Mucosa of gallbladder (tissue), 1 donor: ENCODE measurements at regions not wholly inside any gene's neighbourhood (a gene's known extent, or its start where the extent isn't known, plus 50 kb on each side); places are given as distances from the start of the nearest gene placed in this dataset.
A peak's percentile ranks its signal among the peaks of the same experiment; 100 is the strongest.
"Not testable (repeated sequence)": the region's sequence is repeated elsewhere in the genome, so short reads cannot be mapped to it uniquely, and the experiment has no call there.

Source experiments
- DNase-seq: peaks from one replicate; pipeline ENCODE4 v3.0.0-alpha.2; 2020; ENCODE audit warnings: low spot score
- donor health status: DM: no; HTN: no; CAD: no.

DNA sequence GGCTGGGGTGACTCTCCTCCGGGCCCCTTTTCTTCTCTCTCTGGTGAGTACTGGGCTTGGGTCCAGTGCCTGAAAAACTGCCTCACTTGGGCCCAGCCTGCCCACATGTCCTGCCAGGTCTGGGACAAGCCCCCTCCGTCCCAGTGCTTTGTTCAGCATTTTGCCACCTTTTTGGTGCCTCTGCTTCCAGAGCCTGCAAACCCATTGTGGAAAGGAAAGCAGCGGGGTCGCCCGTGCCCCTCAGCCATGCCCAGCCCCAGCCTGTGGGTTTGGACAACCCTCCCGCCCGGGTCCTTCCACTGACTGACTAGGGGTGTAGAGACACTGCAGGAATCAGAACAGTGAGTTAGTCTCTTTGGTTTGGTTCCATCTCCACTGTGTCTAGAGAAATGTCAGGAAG lies 140.7 kb upstream of the ALKAL2 start:
- no peak for DNase-seq

DNA sequence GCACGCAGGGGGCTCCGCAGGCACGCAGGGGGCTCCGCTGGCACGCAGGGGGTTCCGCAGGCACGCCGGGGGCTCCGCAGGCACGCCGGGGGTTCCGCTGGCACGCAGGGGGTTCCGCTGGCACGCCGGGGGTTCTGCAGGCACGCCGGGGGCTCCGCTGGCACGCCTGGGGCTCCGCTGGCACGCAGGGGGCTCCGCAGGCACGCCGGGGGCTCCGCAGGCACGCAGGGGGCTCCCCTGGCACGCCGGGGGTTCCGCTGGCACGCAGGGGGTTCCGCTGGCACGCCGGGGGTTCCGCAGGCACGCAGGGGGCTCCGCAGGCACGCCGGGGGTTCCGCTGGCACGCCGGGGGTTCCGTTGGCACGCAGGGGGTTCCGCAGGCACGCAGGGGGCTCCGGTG lies 138.8 kb upstream of the ALKAL2 start:
- DNase-seq: not testable (repeated sequence)

DNA sequence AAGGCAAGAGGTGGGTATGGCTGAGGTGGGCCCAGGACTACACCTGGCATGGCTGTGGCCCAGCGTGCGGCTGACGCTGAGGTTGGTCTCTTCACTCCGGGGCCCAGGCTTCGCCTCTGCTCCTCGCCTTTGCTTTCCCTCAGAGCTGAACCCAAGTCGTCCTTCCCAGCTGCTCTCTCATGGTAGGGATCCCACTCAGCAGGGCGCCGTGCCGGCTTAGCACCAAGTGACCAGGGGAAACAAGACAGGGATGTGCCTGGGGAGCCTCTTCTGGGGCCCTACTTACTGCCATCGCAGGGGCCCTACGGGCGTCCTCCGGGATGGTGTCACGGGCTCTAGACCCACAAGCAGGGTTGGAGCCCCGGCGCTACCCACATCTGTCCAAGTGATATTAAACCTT lies 138.1 kb upstream of the ALKAL2 start:
- no peak for DNase-seq

DNA sequence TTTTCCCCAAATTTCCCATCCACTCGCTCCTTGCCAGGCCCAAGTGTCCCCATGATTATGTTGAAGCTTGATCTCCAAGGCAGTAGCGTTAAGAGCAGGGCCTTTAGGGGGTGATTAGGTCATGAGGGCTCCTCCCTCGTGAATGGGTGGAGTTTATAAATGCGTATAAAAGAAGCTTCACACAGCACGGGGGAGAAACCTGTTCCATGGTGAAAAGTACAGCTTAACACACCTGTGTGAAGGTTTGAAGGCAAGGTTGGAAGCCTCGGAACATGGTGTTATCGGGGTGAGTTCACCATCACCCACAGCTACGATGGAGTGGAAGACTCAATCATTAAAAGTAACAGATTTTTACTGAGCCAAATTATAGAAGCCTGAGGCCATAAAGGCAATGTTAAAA lies 137.4 kb upstream of the ALKAL2 start:
- no peak for DNase-seq

DNA sequence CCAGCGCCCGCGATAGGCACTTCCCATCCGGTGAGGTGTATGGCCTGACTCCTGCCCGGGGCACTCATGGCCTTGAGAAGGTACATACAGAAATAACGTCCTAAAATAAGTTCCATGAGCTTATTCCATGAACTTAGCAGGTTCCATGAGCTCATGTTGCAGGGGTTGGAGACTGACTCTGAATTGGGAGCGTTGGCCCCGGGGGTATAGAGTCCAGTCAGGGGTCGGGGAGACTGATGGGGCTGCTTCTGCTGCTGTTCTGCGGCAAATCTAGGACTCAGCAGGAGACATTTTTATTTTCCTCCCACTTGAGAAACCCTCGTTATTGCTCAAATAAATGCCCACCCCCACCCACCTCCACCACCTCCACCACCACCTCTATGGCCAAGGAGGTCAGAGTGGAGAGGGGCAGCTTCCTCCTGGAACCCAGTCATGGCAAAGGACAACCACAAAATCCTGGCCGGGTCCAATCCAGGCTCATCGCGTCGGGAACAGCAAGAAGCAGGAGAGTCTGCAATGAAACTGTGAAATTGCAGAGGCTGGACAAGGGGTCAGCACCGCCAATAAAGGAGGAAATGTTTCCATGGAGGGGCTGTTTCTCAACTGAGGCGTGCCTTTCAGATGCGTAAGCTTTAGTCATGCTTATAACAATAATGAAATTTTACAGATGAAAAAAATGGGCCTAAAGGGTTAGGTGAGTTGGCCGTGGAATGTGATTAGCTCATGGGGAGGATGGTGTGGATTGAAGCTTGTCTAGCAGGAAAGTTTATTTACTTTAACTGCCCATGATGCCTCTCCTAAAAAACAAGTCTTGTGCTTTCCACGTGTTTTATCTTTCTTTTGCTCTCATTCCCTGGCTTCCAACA lies 136.6 kb upstream of the ALKAL2 start:
- no peak for DNase-seq

DNA sequence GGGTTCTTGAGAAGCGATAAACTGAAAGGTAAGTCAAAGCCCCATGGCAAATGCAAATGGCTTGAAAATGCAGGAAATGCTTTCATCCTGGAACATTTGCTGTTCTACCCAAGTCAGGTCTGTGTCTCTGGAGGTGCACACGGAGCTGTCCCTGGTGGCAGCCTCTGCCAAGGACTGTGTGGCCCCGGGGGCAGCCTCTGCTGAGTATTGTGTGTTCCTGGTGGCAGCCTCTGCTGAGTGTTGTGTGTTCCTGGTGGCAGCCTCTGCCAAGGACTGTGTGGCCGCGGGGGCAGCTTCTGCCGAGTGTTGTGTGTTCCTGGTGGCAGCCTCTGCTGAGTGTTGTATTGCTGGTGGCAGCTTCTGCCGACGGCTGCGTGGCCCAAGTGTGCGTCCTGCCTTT lies 135.6 kb upstream of the ALKAL2 start:
- DNase-seq: no peak

DNA sequence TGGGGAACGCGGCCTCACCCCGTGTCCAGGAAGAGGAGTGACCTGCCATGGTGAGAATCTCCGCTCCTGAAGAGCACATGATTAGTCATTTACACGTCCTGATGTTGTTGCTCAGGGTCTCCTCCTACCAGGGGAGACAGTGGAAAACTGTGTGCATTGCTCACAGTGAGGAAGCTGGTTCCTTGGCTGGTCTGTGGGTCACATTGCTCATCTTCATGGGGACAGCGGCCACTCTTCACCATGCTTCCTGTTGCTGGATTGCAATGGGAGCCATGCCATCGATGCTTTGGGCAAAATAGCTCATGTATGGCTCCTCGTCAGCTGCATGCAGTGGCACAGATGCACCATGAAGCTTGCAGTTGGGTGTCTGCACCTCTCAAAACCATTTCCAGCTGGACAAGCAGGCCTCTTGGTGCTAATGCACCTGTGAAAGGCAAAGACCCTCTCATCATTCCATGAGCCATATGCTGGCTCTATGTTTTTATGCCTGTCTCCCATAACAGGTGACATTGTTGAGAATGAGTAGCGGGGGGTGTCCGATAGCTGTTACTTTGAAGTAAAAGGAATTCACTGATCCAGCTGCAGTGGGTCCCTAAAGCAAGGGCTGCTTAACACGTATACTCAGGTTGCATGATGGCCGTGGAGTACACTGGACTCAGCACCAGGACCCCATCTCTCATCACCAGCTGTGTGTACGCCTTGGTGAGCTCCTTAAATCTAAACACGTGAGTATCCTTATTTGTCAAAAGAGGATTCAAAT lies 135.0 kb upstream of the ALKAL2 start:
- DNase-seq: no peak

DNA sequence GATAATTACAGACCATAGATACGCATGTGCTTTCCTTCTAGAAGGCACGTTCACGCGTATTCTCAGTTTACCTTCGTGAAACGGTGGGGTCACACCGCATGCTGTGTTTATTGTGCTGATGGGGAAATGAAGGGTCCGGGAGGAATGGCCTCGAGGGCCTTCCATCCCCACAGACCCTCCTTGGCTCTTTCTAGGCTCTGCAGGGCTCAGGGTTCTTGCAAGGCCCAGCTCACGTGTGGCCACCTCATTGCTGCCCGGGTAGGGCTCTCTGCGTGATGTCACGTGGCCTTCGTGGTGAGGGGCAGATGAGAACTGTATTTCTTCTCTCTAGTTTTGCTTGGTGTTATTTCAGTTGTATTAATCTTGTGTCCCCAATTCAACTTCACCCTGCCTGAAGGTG lies 133.5 kb upstream of the ALKAL2 start:
- no peak for DNase-seq

DNA sequence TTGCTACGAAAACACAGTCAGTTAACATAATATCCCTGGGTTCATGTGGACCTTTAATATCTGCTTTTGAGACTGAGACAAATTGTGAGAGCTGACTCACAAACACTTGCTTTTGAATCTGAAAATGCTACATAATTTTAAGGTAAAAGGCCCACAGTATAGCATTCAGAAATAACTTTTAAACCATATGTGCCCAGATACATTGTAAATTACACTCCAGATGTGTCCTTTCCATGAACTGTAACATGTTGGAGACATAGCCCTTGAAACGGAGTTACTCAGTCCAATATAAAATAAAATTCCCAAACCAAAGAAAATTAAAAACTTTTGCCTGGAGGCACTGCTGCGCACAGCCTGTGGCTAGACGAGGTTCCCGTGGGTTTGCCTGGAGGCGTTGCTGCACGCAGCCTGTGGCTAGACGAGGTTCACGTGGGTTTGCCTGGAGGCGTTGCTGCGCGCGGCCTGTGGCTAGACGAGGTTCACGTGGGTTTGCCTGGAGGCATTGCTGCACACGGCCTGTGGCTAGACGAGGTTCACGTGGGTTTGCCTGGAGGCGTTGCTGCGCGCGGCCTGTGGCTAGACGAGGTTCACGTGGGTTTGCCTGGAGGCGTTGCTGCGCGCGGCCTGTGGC lies 131.9 kb upstream of the ALKAL2 start:
- no peak for DNase-seq

DNA sequence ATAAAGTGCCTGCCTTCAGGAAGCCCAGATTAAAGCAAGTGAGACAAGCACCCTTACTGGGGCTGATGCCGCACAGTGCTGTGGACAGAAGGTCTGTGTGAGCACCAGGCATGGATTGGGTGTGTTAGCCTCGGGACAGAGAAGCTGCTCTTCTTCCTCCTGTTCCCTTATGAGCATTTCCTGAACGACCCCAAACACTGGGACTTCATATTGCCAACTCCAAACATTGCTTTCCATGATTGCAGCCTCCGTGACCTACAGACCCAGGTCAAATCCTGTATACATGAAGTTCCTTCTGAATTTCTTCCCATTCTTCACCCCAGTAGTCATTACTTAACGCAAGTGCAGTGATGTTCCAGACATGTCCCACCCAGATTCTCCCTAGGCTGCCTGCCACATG lies 129.8 kb upstream of the ALKAL2 start:
- DNase-seq: no peak

DNA sequence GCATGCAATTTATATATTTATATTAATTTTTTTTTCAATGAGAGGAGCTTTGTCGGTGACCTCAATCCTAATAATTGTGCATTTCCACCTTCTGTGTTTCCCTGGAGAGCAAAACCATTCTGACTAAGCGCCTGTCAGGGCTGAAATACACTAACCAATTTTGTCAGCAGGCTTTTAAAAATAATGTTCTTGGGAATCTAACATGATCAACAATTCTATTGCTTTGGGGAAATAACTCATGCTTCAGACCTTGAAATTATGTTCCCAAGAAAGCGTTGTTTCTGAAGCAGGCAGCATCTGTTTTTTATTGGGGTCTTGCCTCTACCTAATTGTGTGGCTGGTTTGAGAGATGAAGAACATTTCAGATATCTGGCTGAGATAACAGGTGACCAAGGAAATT lies 129.1 kb upstream of the ALKAL2 start:
- DNase-seq: no peak

DNA sequence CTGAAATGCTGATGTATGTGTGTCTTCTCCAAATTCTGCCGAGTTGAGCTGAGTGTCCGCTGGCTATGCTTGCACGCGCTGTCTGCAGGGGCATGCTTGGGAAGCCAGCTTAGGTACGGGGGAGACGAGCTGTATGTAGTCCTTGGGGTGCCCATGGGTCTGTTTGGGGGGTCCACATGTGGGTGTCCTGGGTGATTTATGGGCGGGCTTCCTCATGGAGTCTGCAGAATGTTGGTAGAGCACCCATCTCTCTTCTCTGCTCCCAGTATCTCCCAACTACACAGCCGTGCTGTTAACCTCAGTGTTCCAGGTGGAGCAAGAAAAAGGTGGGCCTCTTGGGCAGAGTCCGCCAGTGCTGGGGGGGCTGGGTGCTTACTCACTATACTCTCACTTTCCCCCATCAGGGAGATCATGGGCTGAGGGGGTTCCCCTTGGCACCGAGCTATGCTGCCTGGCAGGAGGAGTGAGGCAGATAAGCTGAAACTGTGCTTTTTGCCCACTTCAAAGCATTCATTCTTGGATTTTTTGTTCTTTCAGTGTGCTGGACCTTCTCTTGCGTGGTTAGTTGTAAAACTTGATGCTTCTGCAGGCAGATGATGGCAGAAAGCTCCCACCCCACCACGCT lies 128.2 kb upstream of the ALKAL2 start:
- no peak for DNase-seq

DNA sequence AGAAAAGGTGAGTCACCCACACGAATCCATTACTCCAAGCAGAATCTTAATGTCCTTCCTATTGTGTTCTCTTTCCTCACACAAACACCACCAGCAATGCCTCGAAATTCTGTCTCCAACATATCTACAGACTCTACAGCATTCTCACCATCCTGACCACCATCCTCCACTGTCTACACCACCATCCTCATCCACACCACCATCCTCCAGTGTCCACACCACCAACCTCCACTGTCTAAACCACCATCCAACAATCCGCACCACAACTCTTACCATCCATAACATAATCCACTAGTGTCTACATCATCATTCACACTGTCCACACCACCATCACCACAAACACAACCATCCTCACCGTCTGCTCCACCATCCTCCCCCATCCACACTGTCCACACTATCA lies 121.6 kb upstream of the ALKAL2 start:
- DNase-seq: no peak

DNA sequence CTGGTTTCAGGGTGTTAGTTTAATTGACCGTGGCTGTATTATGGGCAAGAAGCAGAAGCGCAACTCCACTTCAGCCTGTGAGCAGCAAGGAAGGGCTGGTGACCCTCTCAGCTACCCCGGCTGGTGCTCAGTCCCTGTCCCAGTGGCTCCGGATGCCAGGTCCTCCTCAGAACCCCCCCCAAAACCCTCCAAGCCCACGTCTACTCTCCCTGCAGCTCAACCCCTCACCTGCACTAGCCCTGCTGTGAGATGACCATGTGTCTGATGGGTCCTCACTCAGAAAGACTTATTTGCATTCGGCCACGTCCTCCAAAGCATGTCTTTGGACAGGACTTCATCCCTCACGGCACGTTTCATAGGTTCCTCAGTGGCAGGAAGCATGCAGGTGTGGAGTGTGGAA lies 119.7 kb upstream of the ALKAL2 start:
- DNase-seq: no peak

DNA sequence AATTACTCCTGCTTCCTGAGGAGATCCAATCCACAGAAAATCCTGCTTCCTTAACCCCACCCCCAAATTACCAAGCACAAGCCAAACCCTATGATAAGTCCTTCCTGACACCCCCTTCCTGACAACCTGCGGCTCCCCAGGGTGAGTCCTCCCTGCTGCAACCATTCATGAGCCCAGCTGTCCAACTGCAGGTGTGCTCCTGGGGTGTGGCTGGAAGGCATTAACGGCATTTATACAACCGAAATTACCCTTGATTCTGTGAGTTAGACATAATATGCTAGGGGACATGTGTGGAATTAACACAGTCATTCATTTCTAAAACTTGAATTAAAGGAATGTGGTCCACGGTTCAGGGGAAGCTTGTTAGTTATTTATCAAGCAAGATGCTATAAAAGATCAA lies 119.0 kb upstream of the ALKAL2 start:
- no peak for DNase-seq

DNA sequence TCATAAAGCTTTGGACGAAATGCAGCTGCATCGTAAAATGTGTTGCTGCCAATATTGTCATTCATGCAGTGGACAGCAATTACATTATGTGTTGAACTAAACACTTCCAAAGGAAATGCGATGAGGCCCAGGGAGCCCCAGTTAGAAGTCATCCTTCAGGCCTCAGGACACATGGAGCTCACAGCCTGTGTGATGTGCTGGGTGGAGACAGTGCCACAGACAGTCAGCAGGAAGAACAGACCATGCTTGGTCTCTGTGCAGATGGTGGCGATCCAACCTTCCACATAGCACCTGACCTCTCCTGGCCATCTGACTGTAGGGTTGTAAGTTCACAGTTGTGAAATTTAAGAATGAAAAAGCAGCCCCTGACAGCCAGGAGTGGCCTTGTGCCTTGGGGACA lies 118.3 kb upstream of the ALKAL2 start:
- no peak for DNase-seq

DNA sequence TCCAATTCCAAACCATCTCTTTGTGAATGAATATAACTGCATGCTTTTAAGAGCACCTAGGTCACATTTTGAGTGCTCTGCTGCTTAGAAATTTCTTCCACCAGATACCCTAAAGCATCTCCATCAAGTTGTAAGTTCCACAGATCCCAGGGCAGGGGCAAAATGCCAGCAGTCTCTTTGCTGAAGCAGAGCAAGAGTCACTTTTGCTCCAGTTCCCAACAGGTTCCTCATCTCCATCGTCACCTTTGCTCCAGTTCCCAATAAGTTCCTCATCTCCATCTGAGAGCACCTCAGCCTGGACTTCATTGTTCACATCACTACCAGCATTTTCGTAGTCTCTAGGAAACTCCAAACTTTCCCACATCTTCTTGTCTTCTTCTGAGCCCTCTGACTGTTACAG lies 116.7 kb upstream of the ALKAL2 start:
- no peak for DNase-seq

DNA sequence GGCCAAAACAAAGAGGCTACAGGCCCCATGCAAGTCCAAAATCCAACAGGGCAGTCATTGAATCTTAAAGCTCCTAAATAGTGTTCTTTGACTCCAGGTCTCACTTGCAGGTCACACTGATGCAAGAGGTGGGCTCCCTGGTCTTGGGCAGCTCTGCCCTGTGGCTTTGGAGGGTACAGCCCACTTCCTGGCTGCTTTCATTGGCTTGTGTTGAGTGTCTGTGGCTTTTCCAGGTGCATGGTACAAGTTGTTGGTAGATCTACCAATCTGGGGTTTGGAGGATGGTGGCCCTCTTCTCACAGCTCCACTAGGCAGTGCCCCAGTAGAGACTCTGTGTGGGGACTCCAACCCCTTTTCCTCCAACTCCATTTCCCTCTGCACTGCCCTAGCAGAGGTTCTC lies 115.8 kb upstream of the ALKAL2 start:
- DNase-seq: no peak

DNA sequence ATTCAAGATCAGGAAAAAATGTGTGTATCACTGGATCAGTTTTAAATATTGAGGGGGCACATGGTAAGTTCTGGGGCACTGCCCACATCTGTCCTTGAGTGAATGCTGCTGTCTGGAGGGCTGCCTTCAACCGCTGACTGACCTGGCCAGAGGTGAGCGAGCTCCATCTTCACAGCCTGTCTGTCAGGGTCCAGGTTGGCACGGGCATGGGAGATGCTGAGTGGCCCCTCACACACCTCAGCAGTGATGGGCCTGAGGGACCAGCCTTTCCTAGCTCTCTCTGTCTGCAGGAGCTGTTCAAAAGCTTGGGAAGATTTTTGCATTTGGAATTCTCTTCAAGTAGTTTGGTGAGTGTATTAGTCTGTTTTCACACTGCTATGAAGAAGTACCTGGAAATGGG lies 114.8 kb upstream of the ALKAL2 start:
- DNase-seq: no peak

DNA sequence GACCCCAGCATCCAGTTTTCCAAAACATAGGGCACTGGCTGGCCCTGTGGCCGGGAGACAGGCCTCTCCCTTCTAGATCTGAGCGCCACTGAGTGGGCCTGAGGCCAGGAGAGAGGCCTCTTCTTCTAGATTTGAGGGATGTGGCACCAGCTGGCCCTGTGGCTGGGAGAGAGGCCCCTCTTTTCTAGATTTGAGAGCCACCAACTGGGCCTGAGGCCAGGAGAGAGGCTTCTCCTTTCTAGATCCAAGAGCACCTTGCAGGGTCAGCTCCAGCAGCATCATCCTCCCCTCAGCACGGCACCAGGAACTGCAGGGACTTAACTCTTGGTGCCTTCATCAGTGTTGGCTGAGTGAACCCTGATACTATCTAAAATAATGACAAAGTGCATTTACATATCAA lies 114.3 kb upstream of the ALKAL2 start:
- DNase-seq: no peak

DNA sequence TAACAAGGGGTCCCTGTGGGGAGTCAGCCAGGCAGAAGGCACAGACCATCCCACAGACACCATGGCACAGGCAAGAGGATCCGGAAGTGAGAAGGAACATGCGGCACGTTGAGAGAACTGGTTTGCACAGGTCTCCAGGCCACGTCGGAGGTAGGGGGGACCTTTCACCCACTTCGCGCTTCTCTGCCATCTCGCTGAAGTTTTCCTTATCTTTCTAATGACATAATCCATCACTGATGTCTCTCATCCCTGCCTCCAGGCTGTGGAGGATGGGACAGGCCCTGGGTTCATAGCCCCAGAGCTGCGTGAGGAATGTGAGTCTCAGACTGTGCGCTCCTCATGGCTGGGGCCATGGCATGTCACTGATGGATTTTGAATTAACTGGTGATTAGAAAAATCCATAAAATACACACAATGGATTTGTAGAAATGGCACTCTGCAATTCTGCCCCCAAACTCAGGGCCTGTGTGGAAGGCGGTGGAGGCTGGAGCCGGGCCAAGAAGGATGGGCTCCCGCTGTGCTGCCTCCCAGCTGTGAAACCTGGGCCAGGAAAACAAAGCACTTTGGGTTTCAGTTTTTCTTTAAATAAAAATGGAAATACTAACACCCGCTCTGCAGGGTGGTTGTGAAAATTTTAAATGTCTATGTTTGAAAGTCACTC lies 113.3 kb upstream of the ALKAL2 start:
- DNase-seq: peak; percentile 48

DNA sequence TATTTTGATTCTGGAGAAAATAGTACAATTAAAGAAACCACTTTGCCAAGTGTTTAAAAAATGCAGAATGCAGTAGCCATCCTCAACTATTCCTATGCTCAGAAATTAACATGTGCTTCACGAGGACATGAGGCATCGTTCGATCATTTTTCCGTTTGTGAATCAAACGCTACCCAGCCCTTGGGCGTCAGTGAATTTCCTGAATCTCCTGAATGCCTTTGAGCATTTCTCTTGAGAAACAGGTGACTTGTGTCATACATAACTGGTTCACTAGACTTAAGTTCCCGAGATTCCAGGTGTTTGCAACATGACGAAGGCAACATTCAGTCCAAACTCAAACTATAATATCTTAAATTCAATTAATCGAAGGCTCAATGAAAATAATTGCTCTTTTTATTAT lies 110.0 kb upstream of the ALKAL2 start:
- no peak for DNase-seq
